Keratinocyte (primary cell): ENCODE measurements at regions not wholly inside any gene's neighbourhood (a gene's known extent, or its start where the extent isn't known, plus 50 kb on each side); places are given as distances from the start of the nearest gene placed in this dataset.

Source experiments
- DNase-seq: peaks from one replicate; pipeline ENCODE4 v3.0.0-alpha.2; 2011; ENCODE audit warnings: low read depth, missing footprints, low spot score
- FAIRE-seq: peaks from 2 replicates; lab custom pipeline; 2011; peaks lifted over from hg19 to GRCh38; lab: Jason Lieb, UNC
- H2AFZ ChIP-seq: 2 replicates; pipeline ENCODE4 v1.6.0; 2012; ENCODE audit warnings: low read length, control low read depth, inconsistent platforms; ENCODE audit not compliant: control insufficient read depth
- H3K27ac ChIP-seq: 2 replicates; pipeline ENCODE4 v1.5.1; 2011; ENCODE audit warnings: low read length; ENCODE audit not compliant: control insufficient read depth, insufficient read depth
- H3K27me3 ChIP-seq: 3 replicates; pipeline ENCODE4 v1.6.0; 2011; ENCODE audit warnings: low read length; ENCODE audit not compliant: control insufficient read depth, insufficient read depth; ENCODE audit errors: extremely low read depth
- H3K36me3 ChIP-seq, 2 experiments: 2 replicates in 1 of 2; 3 replicates in 1 of 2; pipeline ENCODE4 v1.5.1; 2011; ENCODE audit warnings: low read length in 2 of 2, mild to moderate bottlenecking in 1 of 2; ENCODE audit not compliant: control insufficient read depth in 2 of 2, insufficient read depth in 2 of 2; ENCODE audit errors: extremely low read depth in 1 of 2
- H3K4me1 ChIP-seq: 3 replicates; pipeline ENCODE4 v1.5.1; 2011; ENCODE audit warnings: low read length; ENCODE audit not compliant: control insufficient read depth, insufficient read depth; ENCODE audit errors: extremely low read depth
- H3K4me2 ChIP-seq: 3 replicates; pipeline ENCODE4 v1.6.0; 2011; ENCODE audit warnings: low read depth, low read length; ENCODE audit not compliant: control insufficient read depth, insufficient read depth; ENCODE audit errors: extremely low read depth
- H3K4me3 ChIP-seq, 3 experiments: fragments of 200-600 bp in 1 of 3; sonication (generic) in 1 of 3; 2 replicates in 2 of 3; 3 replicates in 1 of 3; pipeline ENCODE4 v1.5.1; 2011 to 2016; ENCODE audit warnings: low read length in 3 of 3, mild to moderate bottlenecking in 3 of 3, control low read depth in 2 of 3, inconsistent platforms in 1 of 3, low read depth in 1 of 3, mixed read lengths in 1 of 3, mixed run types in 1 of 3, moderate library complexity in 1 of 3; ENCODE audit not compliant: control insufficient read depth in 2 of 3, insufficient read depth in 2 of 3; ENCODE audit errors: extremely low read depth in 1 of 3
- H3K79me2 ChIP-seq: 2 replicates; pipeline ENCODE4 v1.6.0; 2012; ENCODE audit warnings: low read length; ENCODE audit not compliant: control insufficient read depth, insufficient read depth
- H3K9ac ChIP-seq: 3 replicates; pipeline ENCODE4 v1.6.0; 2011; ENCODE audit warnings: low read length; ENCODE audit not compliant: control insufficient read depth, insufficient read depth; ENCODE audit errors: extremely low read depth
- H3K9me1 ChIP-seq: 3 replicates; pipeline ENCODE4 v1.6.0; 2011; ENCODE audit warnings: low read length; ENCODE audit not compliant: control insufficient read depth, insufficient read depth; ENCODE audit errors: extremely low read depth
- H3K9me3 ChIP-seq: 2 replicates; pipeline ENCODE4 v1.5.1; 2012; ENCODE audit warnings: low read depth, low read length; ENCODE audit not compliant: control insufficient read depth
- H4K20me1 ChIP-seq: 3 replicates; pipeline ENCODE4 v1.6.0; 2011; ENCODE audit warnings: low read length; ENCODE audit not compliant: control insufficient read depth, insufficient read depth; ENCODE audit errors: extremely low read depth
- EZH2 ChIP-seq: IDR thresholded peaks from one replicate; pipeline ENCODE4 v1.6.1; 2012; ENCODE audit warnings: inconsistent platforms, mild to moderate bottlenecking, low read length, moderate library complexity
- dilution Hi-C: fragments of 300-500 bp; cut with MboI; formaldehyde crosslinking; loops from one replicate; pipeline ENCODE4 v1.7.0; 2020; ENCODE audit warnings: low sequenced_read_pairs; ENCODE audit not compliant: extremely low pct_ligation_motif_present
- TF ChIP-seq, protein P1 (sequence below), 3 experiments: IDR thresholded peaks in 1 of 3; conservative IDR thresholded peaks in 1 of 3; optimal IDR thresholded peaks in 1 of 3; 2 replicates in 2 of 3; 3 replicates in 1 of 3; pipeline versions ENCODE3 to v1.5.1; 2011; ENCODE audit warnings: low read length in 3 of 3, mild to moderate bottlenecking in 3 of 3, moderate library complexity in 2 of 3, control low read depth in 1 of 3, inconsistent platforms in 1 of 3; ENCODE audit not compliant: insufficient read depth in 2 of 3; ENCODE audit errors: extremely low read depth in 1 of 3

DNA sequence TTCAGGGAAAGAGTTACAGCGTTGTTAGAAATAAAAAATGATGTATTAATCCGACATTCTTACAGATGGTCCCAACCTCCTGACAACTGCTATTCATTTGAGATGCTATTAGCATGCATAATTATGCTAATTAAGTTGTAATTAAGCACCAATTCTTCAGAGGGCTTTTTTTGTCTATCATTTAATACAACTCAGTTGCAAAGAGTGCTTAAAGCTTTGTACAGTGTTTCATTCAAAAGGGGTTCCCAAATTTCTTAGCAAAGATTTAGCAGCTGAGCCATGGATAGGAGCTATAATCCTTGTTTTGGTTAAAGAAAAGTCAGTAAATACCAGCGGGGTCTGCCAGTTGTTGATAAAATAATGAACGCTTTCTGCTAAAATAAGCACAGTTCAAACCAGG lies 150.7 kb upstream of the DYNLRB2 start:
- Histone ChIP-seq H4K20me1 (no peaks in the 10 kb centered on the region), H3K4me3 (no peak overlapping the region), H3K4me1 (no peaks in the 10 kb centered on the region), H3K9me1 (no peaks in the 10 kb centered on the region), H3K27me3 (no peaks in the 10 kb centered on the region), H3K27ac (no peak overlapping the region), H3K4me2 (no peak overlapping the region), H3K9me3 (no peaks in the 10 kb centered on the region), H3K79me2 (no peaks in the 10 kb centered on the region), H3K9ac (no peak overlapping the region), H3K36me3 (no peaks in the 10 kb centered on the region), H2AFZ (no peak overlapping the region)
- TF ChIP-seq EZH2 = no peak
- TF ChIP-seq, protein P1, sequence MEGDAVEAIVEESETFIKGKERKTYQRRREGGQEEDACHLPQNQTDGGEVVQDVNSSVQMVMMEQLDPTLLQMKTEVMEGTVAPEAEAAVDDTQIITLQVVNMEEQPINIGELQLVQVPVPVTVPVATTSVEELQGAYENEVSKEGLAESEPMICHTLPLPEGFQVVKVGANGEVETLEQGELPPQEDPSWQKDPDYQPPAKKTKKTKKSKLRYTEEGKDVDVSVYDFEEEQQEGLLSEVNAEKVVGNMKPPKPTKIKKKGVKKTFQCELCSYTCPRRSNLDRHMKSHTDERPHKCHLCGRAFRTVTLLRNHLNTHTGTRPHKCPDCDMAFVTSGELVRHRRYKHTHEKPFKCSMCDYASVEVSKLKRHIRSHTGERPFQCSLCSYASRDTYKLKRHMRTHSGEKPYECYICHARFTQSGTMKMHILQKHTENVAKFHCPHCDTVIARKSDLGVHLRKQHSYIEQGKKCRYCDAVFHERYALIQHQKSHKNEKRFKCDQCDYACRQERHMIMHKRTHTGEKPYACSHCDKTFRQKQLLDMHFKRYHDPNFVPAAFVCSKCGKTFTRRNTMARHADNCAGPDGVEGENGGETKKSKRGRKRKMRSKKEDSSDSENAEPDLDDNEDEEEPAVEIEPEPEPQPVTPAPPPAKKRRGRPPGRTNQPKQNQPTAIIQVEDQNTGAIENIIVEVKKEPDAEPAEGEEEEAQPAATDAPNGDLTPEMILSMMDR (optimal IDR thresholded peaks at IDR 0.05 in 1 of 3, IDR thresholded peaks at IDR 0.05 in 1 of 3, conservative IDR thresholded peaks at IDR 0.05 in 1 of 3; ENCODE audit: extremely low read depth in 1 of 3, insufficient read depth in 2 of 3, low read length in 3 of 3) = no peak
- no peak for FAIRE-seq
- dilution Hi-C loops = no loop called here
- DNase-seq = no peak

DNA sequence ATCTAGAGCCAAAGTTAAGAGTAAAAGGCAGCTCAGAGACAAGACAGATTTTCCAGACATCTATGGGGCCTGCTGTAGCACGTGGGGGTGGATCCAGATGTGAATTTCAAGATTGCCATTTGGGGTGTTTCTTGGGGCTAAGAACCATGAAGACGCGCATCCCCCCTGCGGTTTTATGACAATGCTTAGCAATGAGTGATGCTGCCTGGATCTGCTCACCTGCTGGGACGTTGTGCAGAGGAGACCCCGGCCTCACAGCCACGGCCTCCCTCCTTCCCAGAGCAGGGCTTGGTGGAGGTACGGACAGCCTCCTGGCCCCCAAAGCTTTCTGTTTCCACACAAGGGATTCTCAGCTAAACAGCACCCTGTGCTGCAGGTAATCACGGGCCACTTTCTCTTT lies 151.5 kb upstream of the DYNLRB2 start:
- Histone ChIP-seq H3K4me2 (no peak overlapping the region), H3K9ac (no peak overlapping the region), H3K9me1 (no peaks in the 10 kb centered on the region), H3K79me2 (no peaks in the 10 kb centered on the region), H2AFZ (no peak overlapping the region), H3K27me3 (no peaks in the 10 kb centered on the region), H3K9me3 (no peaks in the 10 kb centered on the region), H4K20me1 (no peaks in the 10 kb centered on the region), H3K4me3 (no peak overlapping the region), H3K4me1 (no peaks in the 10 kb centered on the region), H3K27ac (no peak overlapping the region), H3K36me3 (no peaks in the 10 kb centered on the region)
- TF ChIP-seq, protein P1 (optimal IDR thresholded peaks at IDR 0.05 in 1 of 3, IDR thresholded peaks at IDR 0.05 in 1 of 3, conservative IDR thresholded peaks at IDR 0.05 in 1 of 3; ENCODE audit: extremely low read depth in 1 of 3, insufficient read depth in 2 of 3, low read length in 3 of 3) = no peak
- FAIRE-seq (no peak), DNase-seq (no peak)
- dilution Hi-C loops = no loop called here
